HG03342 (cell line): ENCODE measurements at regions not wholly inside any gene's neighbourhood (a gene's known extent, or its start where the extent isn't known, plus 50 kb on each side); places are given as distances from the start of the nearest gene placed in this dataset.

Experiments used
- ATAC-seq: cut with Tn5 transposase; IDR thresholded peaks from one replicate; pipeline ENCODE4 v1.9.1; 2021; ENCODE audit warnings: mild to moderate bottlenecking, moderate library complexity; ENCODE audit not compliant: unreplicated experiment

DNA sequence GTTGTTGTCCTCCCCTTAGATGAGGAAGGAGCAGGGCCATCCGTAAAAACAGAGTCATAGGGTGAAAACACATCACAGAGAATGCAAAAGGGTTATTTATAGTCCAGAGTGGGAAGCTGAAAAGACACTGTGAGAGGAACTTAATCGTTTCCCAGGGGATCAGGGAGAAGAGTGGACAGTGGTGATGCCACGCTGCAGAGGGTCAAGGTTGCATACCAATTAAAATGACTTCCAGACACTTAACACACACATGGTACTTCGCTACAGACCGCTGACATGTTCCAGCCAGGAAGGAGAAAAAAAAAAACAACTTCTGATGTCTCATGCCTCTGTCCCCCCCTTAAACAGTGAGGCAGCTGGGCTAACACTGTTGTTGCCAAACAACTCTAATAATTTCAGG lies 713.8 kb upstream of the RBFOX1 start:
- no peak for ATAC-seq

DNA sequence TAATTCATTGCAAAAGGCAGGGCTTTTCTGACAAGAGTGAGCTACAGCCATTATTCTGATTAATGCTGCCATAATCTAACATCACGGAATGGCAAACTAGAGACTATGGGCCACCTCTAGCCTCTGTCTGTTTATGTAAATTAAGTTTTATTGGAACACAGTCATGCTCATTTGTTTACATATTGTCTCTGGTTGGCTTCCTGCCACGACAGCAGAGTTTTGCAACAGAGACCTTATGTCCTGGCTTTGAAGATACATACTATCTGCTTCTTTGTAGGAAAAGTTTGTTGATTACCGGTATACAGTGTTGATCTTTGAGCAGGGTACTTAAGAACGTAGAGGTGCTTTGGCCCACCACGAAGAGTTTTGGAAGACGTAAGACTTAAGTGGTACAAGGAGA lies 715.9 kb upstream of the RBFOX1 start:
- ATAC-seq = no peak

DNA sequence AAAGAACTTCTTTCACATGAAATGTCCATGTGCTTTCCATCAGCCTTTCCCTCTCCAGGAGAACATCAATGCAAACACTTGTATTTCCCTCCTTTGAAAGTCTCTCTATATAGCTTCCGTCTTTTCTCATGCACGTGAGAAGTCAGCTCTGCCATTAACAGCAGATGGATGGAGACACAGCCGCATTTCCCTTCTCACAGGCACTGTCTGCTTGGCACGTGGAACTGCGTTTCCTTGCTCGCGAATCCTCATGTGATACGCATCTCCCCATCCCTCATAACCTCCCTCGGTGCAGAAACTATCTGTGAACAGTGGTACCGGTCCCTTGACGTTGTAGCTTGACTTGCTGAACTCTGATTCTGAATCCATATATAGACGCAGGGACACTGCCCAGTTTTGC lies 717.0 kb upstream of the RBFOX1 start:
- ATAC-seq = no peak

DNA sequence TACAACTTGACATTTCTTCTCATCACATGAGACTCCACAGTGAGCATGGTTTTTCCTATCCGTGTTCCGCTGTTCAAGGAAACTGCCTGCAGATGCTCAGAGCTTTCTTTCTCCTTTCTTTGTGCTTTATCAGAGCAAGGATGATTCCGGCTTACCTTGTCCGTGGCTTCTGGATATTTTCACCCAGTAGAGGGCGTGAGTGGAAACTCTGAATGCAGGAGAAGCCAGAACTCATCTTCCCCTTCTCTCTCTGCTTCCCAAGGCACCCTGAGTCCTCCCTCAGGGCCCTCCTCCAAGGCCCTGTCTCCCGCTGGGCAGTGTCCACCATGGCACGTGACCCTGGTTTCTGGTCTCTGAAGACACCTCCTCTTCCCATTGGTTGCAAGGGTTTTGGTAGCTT lies 721.1 kb upstream of the RBFOX1 start:
- ATAC-seq = no peak

DNA sequence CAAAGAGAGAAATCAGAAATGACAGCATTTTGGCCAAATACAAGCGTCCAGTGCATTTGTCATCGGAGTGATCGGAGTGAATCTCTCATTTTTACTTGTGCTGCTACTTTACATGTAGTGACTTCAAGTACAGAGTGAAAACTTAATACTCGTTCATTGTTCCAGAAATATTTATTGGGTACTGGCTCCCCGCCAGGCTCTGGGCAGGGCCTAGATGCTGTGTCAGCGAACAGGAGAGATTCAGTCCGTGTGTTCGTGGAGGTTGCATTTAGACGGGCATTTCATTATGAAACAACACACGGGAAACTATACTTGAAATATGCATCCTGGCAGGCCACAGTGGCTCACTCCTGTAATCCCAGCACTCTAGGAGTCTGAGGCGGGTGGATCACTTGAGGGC lies 727.2 kb upstream of the RBFOX1 start:
- no peak for ATAC-seq

DNA sequence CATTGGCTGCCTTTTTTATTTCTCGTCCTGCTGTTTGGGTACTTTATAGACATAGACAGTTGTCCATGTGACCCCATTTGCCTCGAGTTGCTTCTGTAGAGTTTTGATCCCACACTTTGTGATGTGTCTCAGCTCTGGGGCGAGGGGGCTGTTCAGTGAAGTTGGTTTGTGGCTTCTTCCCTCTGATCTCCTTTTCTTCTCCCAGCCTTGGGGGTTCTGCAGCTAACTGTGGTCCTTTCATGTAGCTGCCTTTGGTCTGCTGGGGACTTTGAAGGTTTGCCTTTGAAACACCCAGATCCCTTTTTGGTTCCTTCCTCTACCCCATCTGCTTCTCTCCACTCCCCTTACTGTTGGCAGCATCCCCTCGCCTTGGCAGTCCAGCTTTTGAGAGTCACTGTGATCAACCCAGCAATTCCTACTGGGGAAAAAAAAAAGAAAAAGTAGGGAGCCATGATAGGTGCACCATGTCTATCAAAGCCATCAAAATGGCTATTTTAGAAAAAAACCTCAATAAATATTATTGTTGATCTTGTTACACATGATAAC lies 728.8 kb upstream of the RBFOX1 start:
- ATAC-seq = no peak

DNA sequence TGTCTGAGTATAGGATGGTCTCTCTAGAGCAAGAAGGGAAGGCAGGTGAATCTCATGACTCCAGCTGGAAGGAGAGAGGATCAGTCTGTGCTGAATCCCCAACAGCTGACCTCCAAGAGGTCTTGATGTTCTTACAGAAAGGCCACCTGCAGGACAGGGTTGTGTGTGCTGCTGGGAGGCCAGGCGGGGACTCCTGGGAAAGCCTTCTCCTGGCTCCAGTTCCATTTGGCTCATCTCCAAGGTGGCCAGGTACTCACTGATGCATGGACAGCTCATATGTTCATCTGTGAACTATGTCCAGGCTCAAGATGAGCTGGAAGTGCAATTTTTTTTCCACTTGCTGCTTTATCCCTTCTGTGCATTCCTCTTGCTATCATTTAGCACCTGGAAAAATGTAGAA lies 730.2 kb upstream of the RBFOX1 start:
- no peak for ATAC-seq

DNA sequence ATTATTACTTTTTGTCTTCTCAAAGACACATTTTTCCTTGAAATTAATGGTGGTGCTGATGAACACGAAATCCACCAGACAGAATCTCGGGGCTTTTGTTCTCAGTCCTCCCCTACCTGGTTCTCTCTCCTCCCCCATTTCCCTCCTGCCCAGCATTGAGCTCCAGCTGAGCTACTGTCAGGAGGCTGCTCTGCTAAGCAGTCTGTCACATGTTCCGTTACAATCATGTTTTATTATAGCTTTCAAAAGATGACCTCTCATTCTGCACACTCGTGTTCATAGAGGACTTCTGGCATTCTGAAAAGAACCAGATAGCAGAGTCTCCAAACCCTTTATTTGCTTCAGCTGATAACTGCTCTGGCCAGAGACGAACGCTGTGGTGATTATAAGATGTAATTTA lies 732.5 kb upstream of the RBFOX1 start:
- ATAC-seq = no peak

DNA sequence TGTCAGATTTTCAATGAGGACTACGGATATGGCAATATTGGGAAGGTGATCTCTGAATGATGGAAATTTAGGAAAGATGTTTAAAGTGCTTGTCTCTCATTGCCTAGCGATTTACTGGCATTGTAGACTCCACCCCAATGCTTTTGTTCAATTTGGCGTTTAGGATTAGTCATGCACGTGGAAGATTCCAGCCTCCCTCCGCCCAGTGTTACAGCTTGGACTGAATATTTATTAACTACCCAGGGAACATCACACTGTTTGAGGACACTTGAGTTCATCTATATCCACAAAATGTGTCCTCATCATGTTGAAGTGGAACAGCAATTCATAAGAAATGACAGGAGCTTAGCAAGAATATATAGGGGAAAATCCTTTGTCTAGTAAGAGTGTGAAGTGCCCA lies 738.8 kb upstream of the RBFOX1 start:
- no peak for ATAC-seq

DNA sequence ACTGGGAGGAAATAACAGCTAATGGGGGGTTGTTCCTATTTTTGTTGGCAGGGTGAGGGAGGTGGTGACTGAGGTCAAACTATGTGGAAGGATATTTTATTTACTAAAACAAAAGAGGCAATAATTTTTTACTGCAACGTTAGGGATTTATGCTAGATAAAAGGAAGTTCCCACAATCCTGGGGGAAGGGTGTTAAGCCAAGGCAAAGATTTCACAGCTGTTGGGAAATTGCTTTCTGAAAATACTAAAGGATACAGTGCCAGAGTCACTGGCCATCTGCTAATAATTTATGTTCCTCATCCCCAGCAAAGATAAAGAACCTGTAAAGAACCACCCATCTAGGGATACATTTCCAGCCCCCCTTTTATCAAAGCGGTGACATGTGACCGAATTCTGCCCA lies 756.0 kb upstream of the RBFOX1 start:
- ATAC-seq = no peak

DNA sequence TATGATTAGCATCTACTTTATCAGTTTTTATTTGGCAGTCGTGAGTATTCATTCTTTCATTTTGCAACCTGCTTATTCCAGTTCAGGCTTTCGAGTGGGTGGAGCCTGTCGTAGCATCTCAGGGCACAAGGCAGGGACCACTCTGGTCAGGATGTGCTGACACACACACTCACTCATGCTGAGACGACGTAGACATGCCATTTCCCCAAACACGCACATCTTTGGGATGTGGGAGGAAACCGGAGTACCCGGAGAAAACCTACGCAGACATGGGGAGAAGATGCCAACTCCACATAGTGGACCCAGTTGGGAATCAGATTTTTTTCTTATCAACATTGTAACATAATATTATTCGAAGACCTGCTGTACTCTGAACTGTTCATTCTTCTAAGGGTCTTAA lies 756.5 kb upstream of the RBFOX1 start:
- ATAC-seq = no peak

DNA sequence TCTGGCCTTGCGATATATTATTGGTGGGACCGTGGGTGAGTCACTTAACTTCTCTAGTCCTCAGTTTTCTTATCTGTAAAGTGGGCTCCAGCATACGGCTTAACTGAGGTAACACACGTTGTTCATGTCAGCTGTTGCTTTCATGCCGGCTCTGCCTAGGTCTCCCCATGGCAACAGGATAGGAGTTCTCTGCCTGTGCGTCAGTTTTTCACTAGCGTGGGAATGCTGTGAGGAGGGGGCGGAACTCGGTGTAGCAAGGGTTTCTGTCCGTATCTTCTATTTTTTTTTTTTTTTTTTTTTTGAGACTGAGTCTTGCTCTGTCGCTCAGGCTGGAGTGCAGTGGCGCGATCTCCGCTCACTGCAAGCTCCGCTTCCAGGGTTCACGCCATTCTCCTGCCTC lies 758.5 kb upstream of the RBFOX1 start:
- no peak for ATAC-seq

DNA sequence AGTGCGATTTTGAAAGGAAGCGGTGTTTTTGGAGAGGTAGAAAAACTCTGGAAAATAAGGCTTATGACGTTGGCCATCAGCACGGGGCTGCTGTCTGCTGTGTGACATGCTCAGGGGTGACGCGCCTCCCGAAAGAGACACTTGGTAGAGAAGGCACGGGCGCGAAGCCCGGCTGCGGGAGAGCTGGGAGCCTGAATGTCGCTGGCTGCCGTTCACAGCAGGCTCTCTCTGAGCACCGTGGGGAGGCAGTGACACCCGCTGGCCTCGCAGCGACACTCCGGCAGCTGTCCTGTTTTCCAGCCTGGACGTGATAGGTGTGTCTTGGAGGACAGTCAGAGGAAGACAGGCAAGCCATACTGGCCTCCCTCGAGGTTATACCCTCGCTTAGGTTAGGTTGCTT lies 759.1 kb upstream of the RBFOX1 start:
- no peak for ATAC-seq

DNA sequence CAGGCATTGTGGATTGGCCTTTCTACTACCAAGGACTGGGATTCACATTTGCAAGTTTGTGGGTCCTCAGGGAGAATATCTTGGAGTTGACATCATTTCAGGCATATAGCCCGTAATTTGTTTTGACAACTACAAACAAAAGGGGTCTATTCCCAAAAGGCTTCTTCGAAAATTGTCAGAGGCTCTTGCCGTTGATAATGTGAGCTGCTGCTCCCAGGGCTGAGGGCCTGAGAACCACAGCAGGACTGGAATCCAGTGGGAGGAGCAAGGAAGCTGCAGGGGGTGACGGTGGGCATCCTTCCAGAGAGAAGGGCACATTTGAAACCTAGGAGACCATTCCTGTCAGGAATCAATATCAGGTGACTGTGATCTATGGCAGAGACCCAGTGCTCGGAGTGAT lies 761.6 kb upstream of the RBFOX1 start:
- no peak for ATAC-seq

DNA sequence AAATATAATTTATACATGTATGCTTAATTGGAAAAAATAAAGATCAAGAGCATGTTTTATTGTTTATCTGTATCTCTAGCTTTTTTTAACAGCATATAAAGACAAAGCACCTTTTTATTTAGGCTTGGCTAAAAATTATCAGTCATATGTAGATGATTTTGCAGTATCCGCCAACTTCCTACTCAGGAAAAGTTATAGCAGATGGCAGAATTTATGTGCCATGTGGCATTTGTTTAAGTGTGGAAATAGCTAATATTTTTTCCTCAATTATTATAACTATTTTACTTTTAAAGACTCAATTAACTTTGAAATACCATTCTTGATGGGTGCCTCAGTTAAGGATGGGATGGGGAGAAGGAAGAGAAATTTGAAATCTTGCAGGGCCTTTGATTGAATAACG lies 762.1 kb upstream of the RBFOX1 start:
- no peak for ATAC-seq

DNA sequence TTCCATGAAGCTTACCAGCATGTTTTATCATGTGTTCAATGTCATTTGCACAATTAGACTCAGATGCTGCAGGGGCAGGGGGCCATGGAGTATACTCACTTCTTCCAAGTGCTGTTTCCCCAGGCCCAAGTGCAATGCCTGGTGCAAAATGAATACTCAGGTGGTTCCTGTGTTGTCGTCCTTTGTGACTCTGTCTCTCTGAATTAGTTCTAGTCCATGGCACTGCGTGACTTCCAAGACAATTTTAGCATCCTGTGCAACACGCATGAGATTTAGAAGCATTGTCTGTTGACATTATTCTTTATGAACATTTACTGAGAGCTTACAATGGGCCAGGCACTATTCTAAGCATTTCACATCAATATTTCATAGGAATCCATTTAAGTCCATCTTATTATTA lies 769.7 kb upstream of the RBFOX1 start:
- ATAC-seq = no peak

DNA sequence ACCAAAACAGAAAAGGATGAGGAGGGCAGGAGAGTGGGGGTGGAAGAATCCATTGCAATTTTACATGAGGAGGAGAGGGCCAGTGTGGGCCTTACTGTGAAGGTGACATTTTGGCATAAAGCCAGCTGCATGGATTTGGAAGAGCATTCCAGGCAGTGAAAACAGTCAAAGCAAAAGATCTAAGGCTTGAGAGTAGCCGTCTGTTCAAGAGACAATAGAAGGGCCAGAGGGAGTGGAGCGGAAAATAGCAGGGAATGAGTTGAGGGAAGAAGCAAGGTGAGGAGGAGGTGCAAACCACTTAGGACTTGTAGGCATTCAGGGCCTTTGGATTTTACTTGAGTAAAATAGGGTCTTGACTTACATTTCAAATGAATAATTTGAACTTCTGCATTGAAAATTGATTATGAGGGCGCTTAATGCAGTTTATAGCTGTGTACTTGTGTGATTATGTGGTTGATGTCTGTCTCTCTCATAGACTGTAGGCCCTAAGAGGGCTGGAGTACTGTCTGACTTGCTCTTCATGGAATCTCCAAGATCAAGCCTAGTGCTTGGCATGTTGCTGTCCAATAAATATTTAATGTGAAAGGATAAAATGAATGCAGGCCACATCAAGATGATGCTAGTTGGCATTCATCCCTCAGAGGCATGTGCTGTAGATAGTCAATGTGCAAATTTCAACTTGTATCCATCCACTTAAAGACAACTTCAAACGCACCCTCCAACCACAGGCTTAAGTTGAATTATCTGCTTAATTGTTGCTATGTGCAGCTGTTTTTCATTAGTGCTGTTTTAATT lies 772.1 kb upstream of the RBFOX1 start:
- ATAC-seq = no peak

DNA sequence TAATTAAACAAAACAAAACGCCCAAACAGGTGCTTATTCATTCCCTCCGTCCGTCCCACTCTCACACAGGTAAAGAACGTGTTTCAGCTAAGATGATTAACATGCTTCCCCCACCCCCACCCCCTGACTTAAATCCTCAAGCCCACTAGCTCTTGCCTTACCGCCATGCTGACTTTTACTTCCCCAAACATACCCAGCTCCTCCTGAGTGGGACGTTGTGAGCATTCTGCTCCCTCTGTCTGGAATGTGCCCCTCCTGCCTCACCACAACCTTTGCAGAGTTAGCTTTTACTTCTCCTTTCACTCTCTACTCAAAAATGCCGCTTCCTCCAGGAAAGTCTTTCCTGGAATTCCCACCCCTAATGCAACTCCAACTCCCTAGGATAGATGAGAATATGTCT lies 774.0 kb upstream of the RBFOX1 start:
- ATAC-seq = no peak

DNA sequence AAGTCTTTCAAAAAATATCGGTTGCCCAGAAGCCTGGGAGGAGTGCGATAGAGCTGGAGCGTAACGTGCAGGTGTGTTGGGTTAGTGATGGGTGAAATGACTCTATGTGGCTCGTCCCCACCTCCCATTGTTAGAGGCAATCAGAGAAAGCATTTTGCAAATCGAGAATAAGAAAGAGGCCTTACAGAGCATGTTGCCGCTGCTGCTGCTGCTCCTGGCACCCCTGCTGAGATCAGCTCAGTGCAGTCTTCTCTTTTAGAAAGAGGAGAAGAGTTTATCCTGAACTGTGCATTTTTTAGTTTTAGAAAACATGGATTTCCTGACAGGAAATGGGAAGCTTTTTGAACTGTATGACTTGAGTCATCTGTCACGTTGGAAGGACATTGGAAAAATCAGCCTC lies 774.5 kb upstream of the RBFOX1 start:
- no peak for ATAC-seq

DNA sequence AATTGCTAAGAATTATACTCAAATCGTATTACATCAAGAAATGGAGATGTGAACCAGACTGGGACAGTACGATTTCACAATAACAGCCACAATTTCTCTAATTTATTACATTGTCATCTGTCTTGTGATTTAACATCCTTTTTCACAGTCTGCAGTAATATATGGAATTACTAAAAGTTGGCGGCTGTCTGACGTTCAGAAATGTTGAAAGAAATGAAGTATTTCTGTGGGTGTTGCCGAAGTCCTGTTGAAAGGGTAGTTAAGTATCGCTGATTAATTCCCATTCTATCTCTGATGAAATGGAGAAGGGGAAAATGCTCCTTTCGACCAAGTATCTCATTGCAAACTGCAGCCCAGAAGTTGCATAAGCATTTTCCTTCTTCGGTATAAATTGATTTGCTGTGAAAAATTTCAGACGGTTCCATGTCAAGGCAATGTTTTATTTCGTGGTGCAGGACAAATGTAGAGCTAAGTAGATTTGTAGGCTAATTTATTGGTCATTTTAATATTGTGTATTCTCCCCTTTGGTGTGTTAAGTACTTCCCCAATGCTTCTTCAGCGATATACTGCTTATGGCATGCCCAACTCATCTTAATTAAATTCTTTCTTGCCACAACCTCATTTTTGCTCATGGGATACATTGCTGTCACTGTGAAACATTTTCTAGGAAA lies 775.2 kb upstream of the RBFOX1 start:
- ATAC-seq = no peak

DNA sequence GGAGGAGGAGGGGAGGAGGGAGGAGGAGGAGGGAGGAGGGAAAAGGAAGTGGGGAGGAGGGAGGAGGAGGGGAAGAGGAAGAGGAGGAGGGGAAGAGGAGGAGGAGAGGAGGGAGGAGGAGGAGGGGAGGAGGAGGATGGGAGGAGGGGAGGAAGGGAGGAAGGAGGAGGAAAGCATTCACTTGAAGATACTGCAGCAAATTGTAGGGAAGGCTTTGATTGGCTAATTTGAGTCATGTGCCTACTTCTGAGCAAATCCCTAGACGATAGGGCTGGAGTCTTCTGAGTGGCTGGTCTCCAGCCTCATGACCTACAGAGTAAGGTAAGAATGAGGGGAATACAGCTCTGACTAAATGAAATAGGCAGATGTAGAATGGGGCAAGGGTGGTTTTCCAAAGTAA lies 783.2 kb upstream of the RBFOX1 start:
- ATAC-seq = no peak

DNA sequence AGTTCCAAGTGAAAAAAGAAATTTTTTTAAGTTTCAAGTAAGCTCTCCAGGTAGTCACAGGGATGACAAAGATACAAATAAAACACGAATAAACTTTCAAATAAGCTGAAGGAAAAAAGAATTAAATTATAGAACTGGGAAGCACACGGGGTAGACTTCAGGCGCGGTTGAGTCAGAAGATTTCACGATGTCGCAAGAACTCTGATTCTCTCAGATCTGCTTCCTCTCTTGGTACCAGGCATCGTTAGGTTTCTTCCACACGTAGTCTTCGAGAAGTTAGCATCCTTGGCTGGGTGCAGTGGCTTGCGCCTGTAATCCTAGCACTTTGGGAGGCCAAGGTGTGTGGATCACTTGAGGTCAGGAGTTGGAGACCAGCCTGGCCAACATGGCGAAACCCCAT lies 784.1 kb upstream of the RBFOX1 start:
- no peak for ATAC-seq

DNA sequence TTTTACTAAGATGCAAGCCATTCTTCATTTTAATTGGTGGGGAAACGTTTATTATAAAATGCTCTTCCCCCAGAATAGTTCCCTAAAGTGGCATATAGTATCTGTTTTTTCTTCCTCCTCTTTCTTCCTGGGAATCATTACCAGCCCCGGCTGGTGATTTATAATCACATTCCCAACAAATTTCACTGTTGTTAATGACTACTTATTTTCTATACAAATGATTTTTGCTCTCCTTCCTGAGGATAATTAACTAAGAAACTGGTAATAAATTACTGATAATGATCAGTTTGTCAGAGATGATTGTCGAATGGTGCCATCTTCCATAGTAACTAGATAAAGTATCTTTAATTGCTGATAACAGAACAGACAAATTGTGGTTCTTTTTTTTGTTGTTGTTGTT lies 785.5 kb upstream of the RBFOX1 start:
- ATAC-seq = no peak
